Thyroid gland (tissue), 4 donors: ENCODE measurements at regions not wholly inside any gene's neighbourhood (a gene's known extent, or its start where the extent isn't known, plus 50 kb on each side); places are given as distances from the start of the nearest gene placed in this dataset.

Experiments
- DNase-seq, 2 donors: peaks; one replicate each; pipeline ENCODE4 v3.0.0-alpha.2; 2019
- H3K27ac ChIP-seq, 3 donors: fragments of 200-600 bp; sonication (generic); 1 replicate in 2 of 3; 2 replicates in 1 of 3; pipeline ENCODE4 v1.5.1; 2016 to 2019; ENCODE audit warnings: mild to moderate bottlenecking in 1 of 3, moderate library complexity in 1 of 3
- H3K27me3 ChIP-seq: fragments of 200-600 bp; sonication (generic); one replicate; pipeline ENCODE4 v1.5.1; 2019
- H3K36me3 ChIP-seq, 2 donors: fragments of 200-600 bp; sonication (generic); one replicate each; pipeline ENCODE4 v1.5.1; 2016 to 2019
- H3K4me1 ChIP-seq, 2 donors: fragments of 200-600 bp; sonication (generic); one replicate each; pipeline ENCODE4 v1.5.1; 2017 to 2019
- H3K4me3 ChIP-seq, 3 donors: fragments of 200-600 bp; sonication (generic); replicated peaks in 1 of 3; 1 replicate in 2 of 3; 2 replicates in 1 of 3; pipeline ENCODE4 v1.5.1; 2016; ENCODE audit warnings: mild to moderate bottlenecking in 1 of 3
- H3K9me3 ChIP-seq: fragments of 200-600 bp; sonication (generic); one replicate; pipeline ENCODE4 v1.5.1; 2017
- POLR2A ChIP-seq, 2 donors: fragments of 450-650 bp; IDR thresholded peaks; one replicate each; pipeline ENCODE4 v1.6.1; 2017; ENCODE audit warnings: antibody characterized with exemption in 2 of 2, mild to moderate bottlenecking in 2 of 2, moderate library complexity in 1 of 2
- WGBS, 2 donors: methylation state at CpG; one replicate each; pipeline ENCODE4 v1.1.5; 2017; 5-methylcytosine and 5-hydroxymethylcytosine counted together
- intact Hi-C: fragments of 100-400 bp; cut with DNase I; formaldehyde crosslinking; loops from one replicate; pipeline ENCODE4 v1.15.1; 2023
- TF ChIP-seq, protein P1 (sequence below), 6 experiments: fragments of 200-600 bp in 3 of 6; fragments of 450-650 bp in 3 of 6; sonication (generic) in 3 of 6; IDR thresholded peaks; one replicate each; pipeline ENCODE4 v1.5.1; 2016 to 2019; ENCODE audit warnings: antibody characterized with exemption in 6 of 6, mild to moderate bottlenecking in 2 of 6, inconsistent platforms in 1 of 6, moderate library complexity in 1 of 6

DNA sequence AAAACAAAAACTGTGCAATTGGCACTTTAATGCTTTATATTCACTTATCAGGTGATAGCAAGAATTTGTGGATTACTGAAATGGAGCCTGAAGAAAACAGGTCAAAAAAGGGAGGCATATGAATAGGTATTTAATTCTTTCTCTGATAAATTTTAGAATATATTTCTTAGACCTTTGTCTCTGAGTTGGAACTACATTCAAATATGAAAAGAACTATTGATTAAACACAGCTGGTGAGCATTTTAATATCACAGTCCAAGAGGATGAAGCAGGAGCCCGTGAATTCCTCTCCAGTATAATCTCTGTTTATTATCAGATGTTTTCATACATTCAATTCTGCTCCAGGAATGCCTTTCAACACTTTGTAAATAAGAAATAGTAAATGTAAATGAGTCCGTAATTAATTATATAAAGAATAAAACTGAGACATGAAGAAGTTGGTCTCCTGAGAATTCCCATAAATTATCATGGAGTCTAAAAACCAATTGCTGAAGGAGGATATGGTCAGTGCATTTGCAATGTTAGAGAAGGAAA lies 86.3 kb upstream of the ARHGEF26 start:
- intact Hi-C loops, result no loop called here
- no peaks in the 10 kb centered on the region for H3K9me3 ChIP-seq
- TF ChIP-seq, protein P1, sequence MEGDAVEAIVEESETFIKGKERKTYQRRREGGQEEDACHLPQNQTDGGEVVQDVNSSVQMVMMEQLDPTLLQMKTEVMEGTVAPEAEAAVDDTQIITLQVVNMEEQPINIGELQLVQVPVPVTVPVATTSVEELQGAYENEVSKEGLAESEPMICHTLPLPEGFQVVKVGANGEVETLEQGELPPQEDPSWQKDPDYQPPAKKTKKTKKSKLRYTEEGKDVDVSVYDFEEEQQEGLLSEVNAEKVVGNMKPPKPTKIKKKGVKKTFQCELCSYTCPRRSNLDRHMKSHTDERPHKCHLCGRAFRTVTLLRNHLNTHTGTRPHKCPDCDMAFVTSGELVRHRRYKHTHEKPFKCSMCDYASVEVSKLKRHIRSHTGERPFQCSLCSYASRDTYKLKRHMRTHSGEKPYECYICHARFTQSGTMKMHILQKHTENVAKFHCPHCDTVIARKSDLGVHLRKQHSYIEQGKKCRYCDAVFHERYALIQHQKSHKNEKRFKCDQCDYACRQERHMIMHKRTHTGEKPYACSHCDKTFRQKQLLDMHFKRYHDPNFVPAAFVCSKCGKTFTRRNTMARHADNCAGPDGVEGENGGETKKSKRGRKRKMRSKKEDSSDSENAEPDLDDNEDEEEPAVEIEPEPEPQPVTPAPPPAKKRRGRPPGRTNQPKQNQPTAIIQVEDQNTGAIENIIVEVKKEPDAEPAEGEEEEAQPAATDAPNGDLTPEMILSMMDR (IDR thresholded peaks at IDR 0.05), result no peak
- no peak for TF ChIP-seq POLR2A (IDR thresholded peaks at IDR 0.05)
- no peaks in the 10 kb centered on the region for H3K27me3 ChIP-seq
- 82 to 83% methylated on average over 2 of the region's 2 CpGs for WGBS, 2 donors
- H3K27ac ChIP-seq, result no peak overlapping the region
- H3K36me3 ChIP-seq, result no peaks in the 10 kb centered on the region
- no peaks in the 10 kb centered on the region for H3K4me1 ChIP-seq
- no peak for DNase-seq
- no peak overlapping the region for H3K4me3 ChIP-seq

DNA sequence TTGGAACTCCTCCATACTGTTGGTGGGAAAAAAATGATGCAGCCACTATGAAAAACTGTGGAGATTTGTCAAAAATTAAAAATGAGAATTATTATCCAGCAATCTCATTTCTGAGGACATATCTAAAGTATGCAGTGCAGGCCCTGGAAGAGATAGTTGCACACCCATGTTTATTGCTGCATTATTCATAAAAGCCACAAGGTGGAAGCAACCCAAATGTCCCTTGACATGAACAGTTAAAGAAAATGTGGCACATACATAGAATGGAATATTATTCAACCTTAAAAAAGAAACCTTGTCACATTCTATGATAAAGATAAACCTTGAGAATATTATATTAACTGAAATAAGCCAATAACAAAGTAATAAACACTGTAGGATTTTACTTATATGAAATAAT lies 80.9 kb upstream of the ARHGEF26 start:
- DNase-seq, result no peak
- Histone ChIP-seq H3K9me3 (no peaks in the 10 kb centered on the region), H3K27me3 (no peaks in the 10 kb centered on the region), H3K36me3 (no peaks in the 10 kb centered on the region), H3K4me1 (no peaks in the 10 kb centered on the region), H3K27ac (no peak overlapping the region), H3K4me3 (no peak overlapping the region)
- TF ChIP-seq, protein P1 (IDR thresholded peaks at IDR 0.05), result peak in 4 of 6 experiments; percentile 12 to 35 (median 30)
- no peak for TF ChIP-seq POLR2A (IDR thresholded peaks at IDR 0.05)
- intact Hi-C loops, result no loop called here

DNA sequence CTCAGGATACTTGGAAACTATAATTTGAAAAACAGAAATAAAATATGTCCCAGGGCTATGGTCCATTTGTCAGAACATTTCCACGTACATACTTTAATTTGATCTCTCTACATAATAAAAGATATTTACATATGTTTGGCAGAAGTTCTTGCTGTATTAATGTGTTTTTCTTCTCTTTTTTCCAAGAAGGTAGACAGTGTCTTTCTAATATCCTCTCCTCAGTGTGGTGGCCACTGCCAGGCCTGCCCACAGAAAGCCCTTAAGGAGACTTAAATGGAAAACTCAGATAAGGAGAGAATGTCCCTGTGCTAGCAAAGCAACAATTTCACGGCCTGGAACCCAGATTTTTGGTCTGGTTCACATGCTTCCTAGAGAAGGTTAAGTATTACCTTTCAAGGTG lies 76.5 kb upstream of the ARHGEF26 start:
- H3K9me3 ChIP-seq, result no peaks in the 10 kb centered on the region
- intact Hi-C loops, result no loop called here
- H3K36me3 ChIP-seq, result no peaks in the 10 kb centered on the region
- no peaks in the 10 kb centered on the region for H3K4me1 ChIP-seq
- H3K27ac ChIP-seq, result no peak overlapping the region
- H3K4me3 ChIP-seq, result no peak overlapping the region
- WGBS, 2 donors, result 76 to 79% methylated on average over 2 of the region's 2 CpGs
- TF ChIP-seq, protein P1 (IDR thresholded peaks at IDR 0.05), result no peak
- no peak for TF ChIP-seq POLR2A (IDR thresholded peaks at IDR 0.05)
- DNase-seq, result no peak
- no peaks in the 10 kb centered on the region for H3K27me3 ChIP-seq

DNA sequence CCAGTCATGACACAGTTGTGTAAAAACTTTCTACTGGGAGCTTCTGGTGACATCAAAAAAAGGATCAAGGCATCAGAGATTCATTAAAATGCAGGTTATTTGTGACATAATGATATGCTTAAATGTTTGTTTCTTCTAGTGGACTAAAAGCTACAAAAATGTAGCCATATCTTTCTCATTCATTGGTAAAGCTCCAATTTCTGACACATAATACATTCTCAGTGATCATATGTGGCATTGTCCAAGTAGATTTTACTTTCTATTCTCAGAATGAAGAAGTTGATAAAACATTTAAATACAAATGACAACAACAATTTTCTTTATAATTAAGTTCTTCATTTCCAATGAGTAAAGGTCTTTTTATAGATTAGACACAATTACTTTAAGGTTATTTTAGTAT lies 71.0 kb upstream of the ARHGEF26 start:
- H3K36me3 ChIP-seq, result no peaks in the 10 kb centered on the region
- intact Hi-C loops, result no loop called here
- no peak overlapping the region for H3K4me3 ChIP-seq
- H3K9me3 ChIP-seq, result no peaks in the 10 kb centered on the region
- H3K27ac ChIP-seq, result no peak overlapping the region
- H3K4me1 ChIP-seq, result no peaks in the 10 kb centered on the region
- no peaks in the 10 kb centered on the region for H3K27me3 ChIP-seq
- DNase-seq, result no peak
- no peak for TF ChIP-seq POLR2A (IDR thresholded peaks at IDR 0.05)

DNA sequence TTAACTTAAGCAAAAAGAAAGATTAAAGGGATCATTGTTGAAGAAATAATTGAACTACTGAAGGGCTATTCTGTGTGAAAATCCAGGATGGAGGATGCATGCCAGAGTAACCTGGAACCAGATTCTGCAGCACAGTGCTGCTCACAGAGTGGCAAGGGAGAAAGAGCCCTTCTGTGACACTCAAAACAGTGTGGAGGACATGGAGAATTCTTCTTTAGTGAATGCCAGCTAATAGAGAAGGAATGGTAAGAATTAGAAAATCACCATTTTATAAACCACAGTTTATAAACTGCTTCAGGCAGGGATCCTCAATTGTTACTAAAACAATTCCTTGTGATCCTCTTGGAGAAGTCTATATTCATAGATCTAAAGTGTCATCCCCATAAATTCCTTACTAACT lies 70.4 kb upstream of the ARHGEF26 start:
- TF ChIP-seq POLR2A (IDR thresholded peaks at IDR 0.05), result no peak
- TF ChIP-seq, protein P1 (IDR thresholded peaks at IDR 0.05), result no peak
- H3K4me1 ChIP-seq, result no peaks in the 10 kb centered on the region
- peak; percentile 17 to 18 for DNase-seq
- H3K9me3 ChIP-seq, result no peaks in the 10 kb centered on the region
- H3K27ac ChIP-seq, result no peak overlapping the region
- intact Hi-C loops, result no loop called here
- H3K4me3 ChIP-seq, result no peak overlapping the region
- H3K36me3 ChIP-seq, result no peaks in the 10 kb centered on the region
- no peaks in the 10 kb centered on the region for H3K27me3 ChIP-seq

DNA sequence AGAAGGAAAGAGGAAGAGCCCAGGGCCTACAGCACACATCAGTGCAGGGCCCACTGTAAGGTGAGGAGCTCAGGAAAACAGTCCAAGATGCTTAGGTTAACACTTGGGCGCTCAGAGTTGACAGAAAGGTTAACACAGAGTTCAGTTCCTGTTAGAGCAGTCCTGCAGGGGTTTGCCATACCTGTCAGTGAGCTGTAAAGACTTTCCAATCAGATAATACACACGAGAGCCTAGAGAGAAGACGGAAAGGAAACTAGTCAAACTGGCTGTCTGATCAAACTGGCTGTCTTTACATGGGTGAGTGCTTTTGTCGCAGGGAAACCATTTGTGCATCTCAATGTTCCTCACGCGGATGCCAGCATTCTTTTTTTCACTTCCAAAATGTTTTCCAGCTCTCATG lies 61.4 kb upstream of the ARHGEF26 start:
- 23 to 25% methylated on average over 6 of the region's 6 CpGs for WGBS, 2 donors
- TF ChIP-seq, protein P1 (IDR thresholded peaks at IDR 0.05), result no peak
- no peak for TF ChIP-seq POLR2A (IDR thresholded peaks at IDR 0.05)
- no peak overlapping the region for H3K4me3 ChIP-seq
- no peaks in the 10 kb centered on the region for H3K27me3 ChIP-seq
- peak overlapping the region; percentile 32 to 63 (median 50) for H3K27ac ChIP-seq
- H3K4me1 ChIP-seq, result peaks cover 16 to 17% of the 10 kb centered on the region in 2 donors
- no peaks in the 10 kb centered on the region for H3K9me3 ChIP-seq
- intact Hi-C loops, result no loop called here
- peak; percentile 20 to 24 for DNase-seq
- H3K36me3 ChIP-seq, result no peaks in the 10 kb centered on the region
